ENCODE measurements at regions not wholly inside any gene's neighbourhood (a gene's known extent, or its start where the extent isn't known, plus 50 kb on each side); places are given as distances from the start of the nearest gene placed in this dataset.

GRCh38 chrX:4094926-4095325 lies 381.5 kb upstream of the PRKX start:
- TF ChIP-seq CTCF (IDR thresholded peaks at IDR 0.05) (no peak), ZFX (IDR thresholded peaks at IDR 0.05; ENCODE audit: borderline replicate concordance) (no peak)
